HG02981 (cell line): ENCODE measurements at regions not wholly inside any gene's neighbourhood (a gene's known extent, or its start where the extent isn't known, plus 50 kb on each side); places are given as distances from the start of the nearest gene placed in this dataset.

Experiments used
- ATAC-seq: cut with Tn5 transposase; IDR thresholded peaks from one replicate; pipeline ENCODE4 v1.9.1; 2021; ENCODE audit warnings: mild to moderate bottlenecking, moderate library complexity; ENCODE audit not compliant: unreplicated experiment

GRCh38 chr9:31608416-31608815 is 776.0 kb upstream of the ACO1 start:
- ATAC-seq = no peak

GRCh38 chr9:31608881-31609280 is 775.6 kb upstream of the ACO1 start:
- ATAC-seq = no peak

- no peak for ATAC-seq
These were observed 772.0 kb upstream of the ACO1 start for GRCh38 chr9:31612336-31613030.

- no peak for ATAC-seq
These were observed 768.5 kb upstream of the ACO1 start for GRCh38 chr9:31615966-31616365.

- ATAC-seq = no peak
These were observed 760.9 kb upstream of the ACO1 start for GRCh38 chr9:31623511-31623910.

GRCh38 chr9:31629292-31629691 is 755.2 kb upstream of the ACO1 start:
- no peak for ATAC-seq

- no peak for ATAC-seq
These were observed 747.2 kb upstream of the ACO1 start for GRCh38 chr9:31637265-31637664.

- no peak for ATAC-seq
These were observed 746.6 kb upstream of the ACO1 start for GRCh38 chr9:31637861-31638260.

GRCh38 chr9:31639451-31639850 is 745.0 kb upstream of the ACO1 start:
- ATAC-seq = no peak

- no peak for ATAC-seq
These were observed 715.1 kb upstream of the ACO1 start for GRCh38 chr9:31669311-31669710.

GRCh38 chr9:31671011-31671410 is 713.4 kb upstream of the ACO1 start:
- no peak for ATAC-seq

GRCh38 chr9:31674264-31674663 is 710.2 kb upstream of the ACO1 start:
- ATAC-seq = no peak

- ATAC-seq = no peak
These were observed 707.0 kb upstream of the ACO1 start for GRCh38 chr9:31677415-31677814.

GRCh38 chr9:31677877-31678276 is 706.6 kb upstream of the ACO1 start:
- no peak for ATAC-seq

- no peak for ATAC-seq
These were observed 701.3 kb upstream of the ACO1 start for GRCh38 chr9:31683116-31683515.

GRCh38 chr9:31697956-31698355 is 686.5 kb upstream of the ACO1 start:
- ATAC-seq = no peak

- ATAC-seq = no peak
These were observed 684.6 kb upstream of the ACO1 start for GRCh38 chr9:31699836-31700235.

GRCh38 chr9:31700252-31701045 is 684.0 kb upstream of the ACO1 start:
- ATAC-seq = no peak

GRCh38 chr9:31702957-31703356 is 681.5 kb upstream of the ACO1 start:
- ATAC-seq = no peak

GRCh38 chr9:31715250-31715649 is 669.2 kb upstream of the ACO1 start:
- ATAC-seq = no peak

GRCh38 chr9:31719262-31719661 is 665.2 kb upstream of the ACO1 start:
- no peak for ATAC-seq

GRCh38 chr9:31730398-31730797 is 654.0 kb upstream of the ACO1 start:
- no peak for ATAC-seq
